ENCODE measurements at regions not wholly inside any gene's neighbourhood (a gene's known extent, or its start where the extent isn't known, plus 50 kb on each side); places are given as distances from the start of the nearest gene placed in this dataset.

- TF ChIP-seq, protein P1, sequence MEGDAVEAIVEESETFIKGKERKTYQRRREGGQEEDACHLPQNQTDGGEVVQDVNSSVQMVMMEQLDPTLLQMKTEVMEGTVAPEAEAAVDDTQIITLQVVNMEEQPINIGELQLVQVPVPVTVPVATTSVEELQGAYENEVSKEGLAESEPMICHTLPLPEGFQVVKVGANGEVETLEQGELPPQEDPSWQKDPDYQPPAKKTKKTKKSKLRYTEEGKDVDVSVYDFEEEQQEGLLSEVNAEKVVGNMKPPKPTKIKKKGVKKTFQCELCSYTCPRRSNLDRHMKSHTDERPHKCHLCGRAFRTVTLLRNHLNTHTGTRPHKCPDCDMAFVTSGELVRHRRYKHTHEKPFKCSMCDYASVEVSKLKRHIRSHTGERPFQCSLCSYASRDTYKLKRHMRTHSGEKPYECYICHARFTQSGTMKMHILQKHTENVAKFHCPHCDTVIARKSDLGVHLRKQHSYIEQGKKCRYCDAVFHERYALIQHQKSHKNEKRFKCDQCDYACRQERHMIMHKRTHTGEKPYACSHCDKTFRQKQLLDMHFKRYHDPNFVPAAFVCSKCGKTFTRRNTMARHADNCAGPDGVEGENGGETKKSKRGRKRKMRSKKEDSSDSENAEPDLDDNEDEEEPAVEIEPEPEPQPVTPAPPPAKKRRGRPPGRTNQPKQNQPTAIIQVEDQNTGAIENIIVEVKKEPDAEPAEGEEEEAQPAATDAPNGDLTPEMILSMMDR (IDR thresholded peaks at IDR 0.05) = no peak
- no peak for TF ChIP-seq POLR2A (IDR thresholded peaks at IDR 0.05)
These were observed 810.4 kb downstream of the TRAM1L1 start for GRCh38 chr4:116275006-116275405.

Data from lower leg skin (tissue), 3 donors.